HL-60 (cell line): ENCODE measurements at regions not wholly inside any gene's neighbourhood (a gene's known extent, or its start where the extent isn't known, plus 50 kb on each side); places are given as distances from the start of the nearest gene placed in this dataset.

Experiments used
- DNase-seq, 2 experiments: peaks; one replicate each; pipeline ENCODE4 v3.0.0-alpha.2; 2010 to 2020; ENCODE audit warnings: low read depth in 1 of 2, low spot score in 1 of 2
- H3K27ac ChIP-seq: fragments of 250-450 bp; sonication (Bioruptor Pico); replicated peaks from 2 replicates; pipeline ENCODE4 v1.5.1; 2020; ENCODE audit warnings: mild to moderate bottlenecking, moderate library complexity
- H3K27me3 ChIP-seq: fragments of 250-450 bp; sonication (Bioruptor Pico); 2 replicates; pipeline ENCODE4 v1.5.1; 2021; ENCODE audit warnings: mild to moderate bottlenecking, moderate library complexity; ENCODE audit not compliant: insufficient read depth, poor library complexity, severe bottlenecking
- H3K4me3 ChIP-seq: replicated peaks from 2 replicates; pipeline ENCODE4 v1.5.1; 2011; ENCODE audit warnings: mild to moderate bottlenecking, control low read depth, low read length; ENCODE audit not compliant: insufficient read depth
- CTCF ChIP-seq: IDR thresholded peaks from one replicate; pipeline ENCODE4 v1.5.1; 2011; ENCODE audit warnings: low read length, control low read depth, inconsistent platforms; ENCODE audit not compliant: insufficient read depth
- GABPA ChIP-seq: IDR thresholded peaks from 2 replicates; pipeline ENCODE4 v1.6.1; 2012; ENCODE audit warnings: low read depth
- POLR2AphosphoS5 ChIP-seq: IDR thresholded peaks from 2 replicates; pipeline ENCODE4 v1.6.1; 2012; ENCODE audit warnings: low read depth
- REST ChIP-seq: IDR thresholded peaks from 2 replicates; pipeline ENCODE4 v1.6.1; 2012; ENCODE audit warnings: low read depth; ENCODE audit not compliant: insufficient replicate concordance
- SPI1 ChIP-seq: IDR thresholded peaks from 2 replicates; pipeline ENCODE4 v1.6.1; 2012; ENCODE audit warnings: low read depth, mild to moderate bottlenecking, borderline replicate concordance

- DNase-seq: no peak
- Histone ChIP-seq H3K4me3 (no peak overlapping the region), H3K27me3 (no peaks in the 10 kb centered on the region), H3K27ac (no peak overlapping the region)
- no peak for TF ChIP-seq CTCF
- no peak for TF ChIP-seq GABPA
- no peak for TF ChIP-seq POLR2AphosphoS5
- TF ChIP-seq SPI1: no peak
Observed at GRCh38 chr4:100591161-100591876, 73.5 kb upstream of the EMCN start.

GRCh38 chr4:100590325-100590724, 72.5 kb upstream of the EMCN start:
- Histone ChIP-seq H3K4me3 (no peak overlapping the region), H3K27me3 (no peaks in the 10 kb centered on the region), H3K27ac (no peak overlapping the region)
- TF ChIP-seq SPI1: no peak
- TF ChIP-seq POLR2AphosphoS5: no peak
- DNase-seq: no peak

- no peak for TF ChIP-seq POLR2AphosphoS5
- no peak for TF ChIP-seq SPI1
- TF ChIP-seq REST: no peak
- TF ChIP-seq GABPA: no peak
- TF ChIP-seq CTCF: no peak
- H3K27me3 ChIP-seq: no peaks in the 10 kb centered on the region
- DNase-seq: no peak
- H3K4me3 ChIP-seq: no peak overlapping the region
- no peak overlapping the region for H3K27ac ChIP-seq
Observed at GRCh38 chr4:100588076-100588475, 70.3 kb upstream of the EMCN start.

- DNase-seq: no peak
- TF ChIP-seq REST (no peak), CTCF (no peak), POLR2AphosphoS5 (no peak), SPI1 (no peak), GABPA (no peak)
- Histone ChIP-seq H3K4me3 (no peak overlapping the region), H3K27ac (no peak overlapping the region), H3K27me3 (no peaks in the 10 kb centered on the region)
Observed at GRCh38 chr4:100582146-100582545, 64.3 kb upstream of the EMCN start.
